Mesenchymal stem cell (in vitro differentiated cells and primary cell): ENCODE measurements at regions not wholly inside any gene's neighbourhood (a gene's known extent, or its start where the extent isn't known, plus 50 kb on each side); places are given as distances from the start of the nearest gene placed in this dataset.

Source experiments
- DNase-seq: peaks from one replicate; pipeline ENCODE4 v3.0.0-alpha.2; 2013
- H2AFZ ChIP-seq: one replicate; pipeline ENCODE4 v1.6.1; 2013; ENCODE audit warnings: low read depth, mild to moderate bottlenecking, control low read depth, inconsistent platforms, low read length, moderate library complexity
- H2AK5ac ChIP-seq: 2 replicates; pipeline ENCODE4 v1.6.1; 2013; ENCODE audit warnings: low read length, moderate library complexity, mild to moderate bottlenecking, inconsistent platforms; ENCODE audit not compliant: severe bottlenecking
- H2BK120ac ChIP-seq: one replicate; pipeline ENCODE4 v1.6.1; 2013; ENCODE audit warnings: low read depth, mild to moderate bottlenecking, inconsistent platforms, low read length, moderate library complexity
- H2BK12ac ChIP-seq, 2 experiments: one replicate each; pipeline ENCODE4 v1.6.1; 2013; ENCODE audit warnings: inconsistent platforms in 2 of 2, low read length in 2 of 2, mild to moderate bottlenecking in 2 of 2, moderate library complexity in 2 of 2, control low read depth in 1 of 2
- H2BK15ac ChIP-seq: one replicate; pipeline ENCODE4 v1.6.1; 2013; ENCODE audit warnings: mild to moderate bottlenecking, low read depth, inconsistent platforms; ENCODE audit not compliant: poor library complexity, severe bottlenecking
- H2BK5ac ChIP-seq: 2 replicates; pipeline ENCODE4 v1.6.1; 2013; ENCODE audit warnings: low read depth, mild to moderate bottlenecking, low read length, control low read depth, inconsistent platforms; ENCODE audit not compliant: poor library complexity, severe bottlenecking
- H3K14ac ChIP-seq, 2 experiments: one replicate each; pipeline ENCODE4 v1.6.1; 2013; ENCODE audit warnings: inconsistent platforms in 2 of 2, low read length in 2 of 2, control low read depth in 1 of 2, mild to moderate bottlenecking in 1 of 2, moderate library complexity in 1 of 2
- H3K18ac ChIP-seq, 2 experiments: one replicate each; pipeline ENCODE4 v1.6.1; 2013; ENCODE audit warnings: inconsistent platforms in 2 of 2, low read length in 2 of 2, control low read depth in 1 of 2, low read depth in 1 of 2, mild to moderate bottlenecking in 1 of 2
- H3K23ac ChIP-seq, 2 experiments: one replicate each; pipeline ENCODE4 v1.6.1; 2013; ENCODE audit warnings: inconsistent platforms in 2 of 2, low read length in 2 of 2, mild to moderate bottlenecking in 2 of 2, moderate library complexity in 2 of 2, control low read depth in 1 of 2
- H3K27ac ChIP-seq: 2 replicates; pipeline ENCODE4 v1.5.1; 2013; ENCODE audit warnings: mild to moderate bottlenecking, moderate library complexity, low read length, control low read depth, inconsistent platforms; ENCODE audit not compliant: poor library complexity, severe bottlenecking
- H3K27me3 ChIP-seq, 2 experiments: 2 replicates each; pipeline versions ENCODE4 v1.6.1 to v1.7.0; 2013; ENCODE audit warnings: low read length in 2 of 2, mild to moderate bottlenecking in 2 of 2, moderate library complexity in 2 of 2, control low read depth in 1 of 2, inconsistent platforms in 1 of 2; ENCODE audit not compliant: control insufficient read depth in 1 of 2, insufficient read depth in 1 of 2
- H3K36me3 ChIP-seq, 2 experiments: 2 replicates each; pipeline versions ENCODE4 v1.6.1 to v1.7.0; 2013; ENCODE audit warnings: low read length in 2 of 2, control low read depth in 1 of 2, inconsistent platforms in 1 of 2, low read depth in 1 of 2, mild to moderate bottlenecking in 1 of 2; ENCODE audit not compliant: insufficient read depth in 2 of 2, control insufficient read depth in 1 of 2
- H3K4ac ChIP-seq, 2 experiments: one replicate each; pipeline ENCODE4 v1.6.1; 2013; ENCODE audit warnings: inconsistent platforms in 2 of 2, low read length in 2 of 2, mild to moderate bottlenecking in 2 of 2, moderate library complexity in 2 of 2, control low read depth in 1 of 2, low read depth in 1 of 2
- H3K4me1 ChIP-seq: 2 replicates; pipeline ENCODE4 v1.6.1; 2013; ENCODE audit warnings: low read depth, low read length, control low read depth; ENCODE audit not compliant: control insufficient read depth, insufficient read depth
- H3K4me2 ChIP-seq: 2 replicates; pipeline ENCODE4 v1.6.1; 2013; ENCODE audit warnings: low read length, mild to moderate bottlenecking, inconsistent platforms; ENCODE audit not compliant: poor library complexity, severe bottlenecking
- H3K4me3 ChIP-seq, 2 experiments: 2 replicates each; pipeline versions ENCODE4 v1.5.1 to v1.7.0; 2013; ENCODE audit warnings: low read length in 2 of 2, mild to moderate bottlenecking in 2 of 2, control low read depth in 1 of 2, low read depth in 1 of 2; ENCODE audit not compliant: insufficient read depth in 1 of 2
- H3K79me1 ChIP-seq: replicated peaks from 2 replicates; pipeline ENCODE4 v1.6.1; 2013; ENCODE audit warnings: mild to moderate bottlenecking, control low read depth, low read length, inconsistent platforms; ENCODE audit not compliant: poor library complexity, severe bottlenecking
- H3K9ac ChIP-seq: 2 replicates; pipeline ENCODE4 v1.7.0; 2013; ENCODE audit warnings: mild to moderate bottlenecking, low read length, moderate library complexity
- H3K9me3 ChIP-seq: 2 replicates; pipeline ENCODE4 v1.7.0; 2013; ENCODE audit warnings: mild to moderate bottlenecking, low read length; ENCODE audit not compliant: control insufficient read depth
- H4K8ac ChIP-seq: one replicate; pipeline ENCODE4 v1.6.1; 2013; ENCODE audit warnings: inconsistent platforms, mild to moderate bottlenecking, low read length, moderate library complexity
- H4K91ac ChIP-seq: one replicate; pipeline ENCODE4 v1.6.1; 2013; ENCODE audit warnings: mild to moderate bottlenecking, low read length, inconsistent platforms
- WGBS: methylation state at CpG from one replicate; pipeline ENCODE4 v1.1.7; 2013; ENCODE audit warnings: mixed read lengths; 5-methylcytosine and 5-hydroxymethylcytosine counted together

- Histone ChIP-seq H3K23ac (no peak overlapping the region), H2BK15ac (no peak overlapping the region), H3K27me3 (no peaks in the 10 kb centered on the region), H3K9ac (no peak overlapping the region), H3K4me3 (no peak overlapping the region), H3K4me1 (no peaks in the 10 kb centered on the region), H3K14ac (no peak overlapping the region), H3K4me2 (no peak overlapping the region), H2BK5ac (no peak overlapping the region), H2BK120ac (no peak overlapping the region), H3K27ac (no peak overlapping the region), H2AK5ac (no peak overlapping the region), H2AFZ (no peak overlapping the region), H4K8ac (no peak overlapping the region), H3K79me1 (no peaks in the 10 kb centered on the region), H3K4ac (no peak overlapping the region), H3K9me3 (peaks cover 4% of the 10 kb centered on the region), H2BK12ac (no peak overlapping the region), H3K36me3 (no peaks in the 10 kb centered on the region), H4K91ac (no peak overlapping the region), H3K18ac (no peak overlapping the region)
- no peak for DNase-seq
- WGBS: 100% methylated on average over 2 of the region's 2 CpGs
These were observed 820.4 kb downstream of the OTOL1 start for GRCh38 chr3:162317046-162317445.

GRCh38 chr3:162328649-162329048 is 832.0 kb downstream of the OTOL1 start:
- no peak overlapping the region for H4K8ac ChIP-seq
- no peak overlapping the region for H2BK5ac ChIP-seq
- H3K4ac ChIP-seq: no peak overlapping the region
- H3K36me3 ChIP-seq: no peaks in the 10 kb centered on the region
- no peaks in the 10 kb centered on the region for H3K4me1 ChIP-seq
- no peak overlapping the region for H2AFZ ChIP-seq
- no peak overlapping the region for H2BK12ac ChIP-seq
- no peak overlapping the region for H2BK15ac ChIP-seq
- no peak for DNase-seq
- no peak overlapping the region for H3K18ac ChIP-seq
- no peak overlapping the region for H3K23ac ChIP-seq
- H3K4me2 ChIP-seq: no peak overlapping the region
- no peaks in the 10 kb centered on the region for H3K9me3 ChIP-seq
- H3K14ac ChIP-seq: no peak overlapping the region
- no peaks in the 10 kb centered on the region for H3K27me3 ChIP-seq
- no peak overlapping the region for H2BK120ac ChIP-seq
- no peak overlapping the region for H2AK5ac ChIP-seq
- no peak overlapping the region for H3K4me3 ChIP-seq
- WGBS: no CpG with 5 or more reads among the region's 1 CpG
- H3K27ac ChIP-seq: no peak overlapping the region
- H3K9ac ChIP-seq: no peak overlapping the region
- H3K79me1 ChIP-seq: no peaks in the 10 kb centered on the region
- no peak overlapping the region for H4K91ac ChIP-seq

GRCh38 chr3:162329514-162329913 is 832.9 kb downstream of the OTOL1 start:
- Histone ChIP-seq H2BK15ac (no peak overlapping the region), H3K36me3 (no peaks in the 10 kb centered on the region), H3K4me1 (no peaks in the 10 kb centered on the region), H3K4ac (no peak overlapping the region), H3K27me3 (no peaks in the 10 kb centered on the region), H2AFZ (no peak overlapping the region), H2BK5ac (no peak overlapping the region), H4K91ac (no peak overlapping the region), H4K8ac (no peak overlapping the region), H2BK12ac (no peak overlapping the region), H3K18ac (no peak overlapping the region), H2BK120ac (no peak overlapping the region), H3K9me3 (peaks cover under 1% of the 10 kb centered on the region), H3K4me2 (no peak overlapping the region), H2AK5ac (no peak overlapping the region), H3K79me1 (no peaks in the 10 kb centered on the region), H3K9ac (no peak overlapping the region), H3K14ac (no peak overlapping the region), H3K23ac (no peak overlapping the region), H3K4me3 (no peak overlapping the region), H3K27ac (no peak overlapping the region)
- WGBS: no CpG with 5 or more reads among the region's 1 CpG
- no peak for DNase-seq

GRCh38 chr3:162332344-162332743 is 835.7 kb downstream of the OTOL1 start:
- DNase-seq: no peak
- Histone ChIP-seq H3K9me3 (peaks cover 5% of the 10 kb centered on the region), H3K36me3 (no peaks in the 10 kb centered on the region)

More at GRCh38 chr3:162332344-162332743, 835.7 kb downstream of the OTOL1 start:
- no peak overlapping the region for H2AK5ac ChIP-seq
- no CpG with 5 or more reads among the region's 3 CpGs for WGBS
- H3K79me1 ChIP-seq: no peaks in the 10 kb centered on the region
- no peak overlapping the region for H2BK12ac ChIP-seq
- no peaks in the 10 kb centered on the region for H3K27me3 ChIP-seq
- no peak overlapping the region for H3K18ac ChIP-seq
- no peak overlapping the region for H2BK15ac ChIP-seq
- H3K4ac ChIP-seq: no peak overlapping the region
- H3K9ac ChIP-seq: no peak overlapping the region
- no peak overlapping the region for H4K91ac ChIP-seq
- no peak overlapping the region for H3K14ac ChIP-seq
- H3K27ac ChIP-seq: no peak overlapping the region
- no peaks in the 10 kb centered on the region for H3K4me1 ChIP-seq
- no peak overlapping the region for H4K8ac ChIP-seq
- H3K4me3 ChIP-seq: no peak overlapping the region
- no peak overlapping the region for H2AFZ ChIP-seq
- no peak overlapping the region for H2BK120ac ChIP-seq
- no peak overlapping the region for H3K4me2 ChIP-seq
- no peak overlapping the region for H2BK5ac ChIP-seq
- H3K23ac ChIP-seq: no peak overlapping the region
